ENCODE measurements at regions not wholly inside any gene's neighbourhood (a gene's known extent, or its start where the extent isn't known, plus 50 kb on each side); places are given as distances from the start of the nearest gene placed in this dataset.

GRCh38 chrX:26586570-26586969, 370.6 kb downstream of the MAGEB5 start:
- TF ChIP-seq POLR2A (IDR thresholded peaks at IDR 0.05) = no peak
- no peak for TF ChIP-seq CTCF (IDR thresholded peaks at IDR 0.05)
